Caco-2 (cell line): ENCODE measurements at regions not wholly inside any gene's neighbourhood (a gene's known extent, or its start where the extent isn't known, plus 50 kb on each side); places are given as distances from the start of the nearest gene placed in this dataset.

Source experiments
- BruUV-seq: library from RNA; stranded (reverse); fragments of 400-500 nt; replicated peaks from 2 replicates; lab custom pipeline; 2021; lab: Mats Ljungman, UMichigan
- CTCF ChIA-PET: fragments of 300-600 bp; sonication (Branson Sonifier 250); formaldehyde crosslinking; loops from one replicate; lab custom pipeline; 2022; ENCODE audit warnings: antibody characterized with exemption; lab: Charles Lee
- POLR2A ChIA-PET: fragments of 300-600 bp; sonication (Branson Sonifier 250); formaldehyde crosslinking; loops from one replicate; lab custom pipeline; 2022; ENCODE audit warnings: antibody characterized with exemption; lab: Charles Lee
- DNase-seq, 2 experiments: peaks; one replicate each; pipeline versions ENCODE4 v3.0.0 to v3.0.0-alpha.2; 2020 to 2022
- H3K27me3 ChIP-seq: replicated peaks from 2 replicates; pipeline ENCODE4 v1.6.0; 2011; ENCODE audit warnings: low read length; ENCODE audit not compliant: control insufficient read depth, insufficient read depth
- H3K36me3 ChIP-seq: 2 replicates; pipeline ENCODE4 v1.5.1; 2011; ENCODE audit warnings: low read length; ENCODE audit not compliant: control insufficient read depth, insufficient read depth
- H3K4me1 ChIP-seq: fragments of 250-450 bp; sonication (Bioruptor Pico); 2 replicates; pipeline ENCODE4 v1.5.1; 2020; ENCODE audit warnings: mild to moderate bottlenecking
- H3K4me3 ChIP-seq: 2 replicates; pipeline ENCODE4 v1.5.1; 2011; ENCODE audit warnings: low read depth, mild to moderate bottlenecking, control low read depth, low read length
- H3K9me3 ChIP-seq: fragments of 250-450 bp; sonication (Bioruptor Pico); 2 replicates; pipeline ENCODE4 v1.5.1; 2020; ENCODE audit warnings: mild to moderate bottlenecking, moderate library complexity
- H3K27ac Mint-ChIP-seq: one replicate; pipeline ENCODE4 v1.8.0; 2022; ENCODE audit warnings: mixed read lengths; ENCODE audit not compliant: unreplicated experiment
- H3K27me3 Mint-ChIP-seq: one replicate; pipeline ENCODE4 v1.8.0; 2022; ENCODE audit warnings: mixed read lengths; ENCODE audit not compliant: insufficient read depth, unreplicated experiment
- H3K36me3 Mint-ChIP-seq: one replicate; pipeline ENCODE4 v1.8.0; 2022; ENCODE audit warnings: mild to moderate bottlenecking, mixed read lengths; ENCODE audit not compliant: insufficient read depth, unreplicated experiment
- H3K4me1 Mint-ChIP-seq: one replicate; pipeline ENCODE4 v1.8.0; 2022; ENCODE audit warnings: low read depth, mixed read lengths; ENCODE audit not compliant: unreplicated experiment
- H3K4me3 Mint-ChIP-seq: one replicate; pipeline ENCODE4 v1.8.0; 2022; ENCODE audit warnings: mild to moderate bottlenecking, moderate library complexity, mixed read lengths; ENCODE audit not compliant: unreplicated experiment
- H3K9me3 Mint-ChIP-seq: one replicate; pipeline ENCODE4 v1.8.0; 2022; ENCODE audit warnings: mixed read lengths; ENCODE audit not compliant: unreplicated experiment
- CTCF ChIP-seq, 2 experiments: fragments of 200-600 bp in 1 of 2; IDR thresholded peaks; 1 replicate in 1 of 2; 2 replicates in 1 of 2; pipeline versions ENCODE4 v1.5.1 to v1.8.0; 2011 to 2022; ENCODE audit warnings: antibody characterized with exemption in 1 of 2, control low read depth in 1 of 2, inconsistent platforms in 1 of 2, low read depth in 1 of 2, low read length in 1 of 2, mild to moderate bottlenecking in 1 of 2, moderate library complexity in 1 of 2; ENCODE audit not compliant: insufficient read depth in 1 of 2, severe bottlenecking in 1 of 2, unreplicated experiment in 1 of 2
- intact Hi-C: fragments of 100-400 bp; cut with micrococcal nuclease; formaldehyde crosslinking; loops from one replicate; pipeline ENCODE4 v1.10.0; 2022; ENCODE audit not compliant: unreplicated experiment

DNA sequence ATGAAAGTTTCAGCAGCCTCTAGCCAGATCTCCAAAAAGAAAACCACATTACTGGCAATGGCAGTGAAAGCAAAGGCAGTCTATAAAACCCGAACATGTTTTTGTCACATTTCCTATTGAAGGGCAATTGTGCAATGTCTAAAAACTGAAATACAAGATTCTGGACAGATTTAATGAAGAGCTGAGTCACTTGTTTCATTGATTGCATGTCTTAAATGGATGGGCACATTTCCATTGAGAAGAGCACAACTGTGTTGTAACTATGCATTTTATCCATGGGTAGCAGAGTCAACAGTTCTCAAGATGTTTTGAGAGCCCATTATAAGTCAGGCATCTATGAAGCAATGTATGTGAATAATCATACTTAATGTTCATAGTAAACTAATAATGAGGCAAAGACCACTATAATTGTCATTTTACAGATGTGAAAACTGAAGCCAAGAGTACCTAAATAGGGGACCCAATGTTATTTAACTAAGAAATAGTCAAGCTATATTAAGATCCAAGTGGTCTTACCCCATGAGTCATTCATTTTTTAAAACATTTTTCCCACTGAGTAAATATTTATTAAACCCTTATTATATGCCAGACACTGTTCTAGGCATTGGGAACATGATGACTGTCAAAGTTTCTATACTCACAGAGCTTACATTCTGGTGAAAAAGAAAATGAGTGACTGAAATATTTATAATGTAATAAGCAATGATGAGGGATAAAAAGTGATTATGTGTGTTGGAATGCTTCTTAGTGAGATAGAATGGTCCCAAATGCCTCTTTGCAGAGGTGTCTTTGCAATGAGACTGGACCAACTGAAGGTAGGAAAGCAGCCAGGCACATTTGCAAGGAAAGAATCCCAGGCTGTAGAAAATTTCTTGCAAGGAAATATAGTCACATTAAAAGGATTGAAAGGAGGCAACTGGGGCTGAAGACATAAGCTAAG is 818.9 kb upstream of the ACVR2A start:
- Mint-ChIP-seq H3K36me3 (no peaks in the 10 kb centered on the region), H3K9me3 (peaks cover 20% of the 10 kb centered on the region), H3K4me3 (no peak overlapping the region), H3K27ac (no peak overlapping the region), H3K27me3 (no peaks in the 10 kb centered on the region), H3K4me1 (no peaks in the 10 kb centered on the region)
- Histone ChIP-seq H3K9me3 (no peaks in the 10 kb centered on the region; the same call in 1 of the 2 replicates), H3K4me3 (no peak overlapping the region), H3K27me3 (no peaks in the 10 kb centered on the region), H3K4me1 (no peaks in the 10 kb centered on the region), H3K36me3 (no peaks in the 10 kb centered on the region)
- no peak for DNase-seq
- POLR2A ChIA-PET: no interaction called here
- no peak for TF ChIP-seq CTCF (IDR thresholded peaks at IDR 0.05; ENCODE audit: insufficient read depth in 1 of 2, low read depth in 1 of 2, low read length in 1 of 2, severe bottlenecking in 1 of 2, unreplicated experiment in 1 of 2)
- CTCF ChIA-PET: no interaction called here
- intact Hi-C loops: no loop called here
- no TSS peak for BruUV-seq

DNA sequence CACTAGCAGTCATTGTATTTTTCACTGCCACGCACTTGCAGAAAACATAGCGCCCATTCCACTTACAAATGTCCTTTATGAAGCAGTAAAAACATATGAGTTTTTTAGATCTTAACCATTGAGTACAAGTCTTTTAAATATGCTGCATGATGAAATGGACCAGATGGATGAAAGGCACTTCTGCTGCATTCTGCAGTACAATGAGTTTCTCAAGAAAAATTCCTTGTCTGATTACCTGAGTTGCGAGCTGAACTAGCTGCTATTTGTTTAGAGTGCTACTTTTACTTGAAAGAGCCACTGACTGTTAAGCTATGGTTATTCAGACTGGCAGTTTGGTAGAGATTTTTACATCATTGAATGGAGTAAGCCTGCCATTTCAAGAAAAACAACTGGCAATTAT is 825.5 kb upstream of the ACVR2A start:
- TF ChIP-seq CTCF (IDR thresholded peaks at IDR 0.05; ENCODE audit: insufficient read depth in 1 of 2, low read depth in 1 of 2, low read length in 1 of 2, severe bottlenecking in 1 of 2, unreplicated experiment in 1 of 2): no peak
- no peak overlapping the region for H3K27ac Mint-ChIP-seq
- BruUV-seq: no TSS peak
- H3K4me3 Mint-ChIP-seq: no peak overlapping the region
- POLR2A ChIA-PET: no interaction called here
- no peaks in the 10 kb centered on the region; the same call in 1 of the 2 replicates for H3K9me3 ChIP-seq
- H3K4me3 ChIP-seq: no peak overlapping the region
- no peaks in the 10 kb centered on the region for H3K27me3 Mint-ChIP-seq
- DNase-seq: no peak
- intact Hi-C loops: no loop called here
- no peaks in the 10 kb centered on the region for H3K27me3 ChIP-seq
- CTCF ChIA-PET: no interaction called here
- no peaks in the 10 kb centered on the region for H3K4me1 ChIP-seq
- no peaks in the 10 kb centered on the region for H3K36me3 Mint-ChIP-seq
- H3K4me1 Mint-ChIP-seq: no peaks in the 10 kb centered on the region
- peaks cover 15% of the 10 kb centered on the region for H3K9me3 Mint-ChIP-seq
- no peaks in the 10 kb centered on the region for H3K36me3 ChIP-seq

DNA sequence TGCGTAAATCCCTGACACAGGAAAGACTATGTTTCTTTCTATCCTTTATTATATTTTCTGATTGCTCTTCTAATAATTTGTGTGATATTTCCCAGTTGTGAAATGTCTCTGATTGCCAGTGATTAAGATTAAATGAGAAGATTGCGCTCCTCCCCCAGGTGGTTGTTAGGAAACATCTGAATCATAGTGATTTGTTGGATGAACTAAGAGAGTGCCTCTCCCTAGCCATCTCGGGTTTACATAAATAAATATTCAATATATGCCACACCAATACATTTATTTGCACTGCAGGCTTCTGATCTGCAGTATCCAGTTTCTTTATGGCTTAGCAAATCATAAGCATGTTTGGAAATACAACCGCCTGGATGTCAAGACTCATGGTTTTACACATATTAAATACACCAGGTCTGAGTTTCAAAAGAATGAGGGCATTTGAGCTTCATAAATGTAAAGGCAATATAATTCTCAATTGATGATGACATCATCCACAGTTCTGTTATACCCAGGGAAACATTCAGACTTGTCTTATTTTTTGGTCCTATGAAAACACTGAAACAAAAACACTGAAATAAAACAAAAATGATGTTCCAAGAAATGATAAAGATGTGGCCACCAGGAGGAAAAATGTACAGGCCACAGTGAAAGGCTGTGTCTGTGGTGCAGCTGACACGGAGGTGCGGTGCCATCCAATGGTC is 826.7 kb upstream of the ACVR2A start:
- Histone ChIP-seq H3K9me3 (no peaks in the 10 kb centered on the region; the same call in 1 of the 2 replicates), H3K36me3 (no peaks in the 10 kb centered on the region), H3K4me3 (no peak overlapping the region), H3K4me1 (no peaks in the 10 kb centered on the region), H3K27me3 (no peaks in the 10 kb centered on the region)
- TF ChIP-seq CTCF (IDR thresholded peaks at IDR 0.05; ENCODE audit: insufficient read depth in 1 of 2, low read depth in 1 of 2, low read length in 1 of 2, severe bottlenecking in 1 of 2, unreplicated experiment in 1 of 2): no peak
- Mint-ChIP-seq H3K9me3 (peaks cover 10% of the 10 kb centered on the region), H3K4me3 (no peak overlapping the region), H3K36me3 (no peaks in the 10 kb centered on the region), H3K4me1 (no peaks in the 10 kb centered on the region), H3K27ac (no peak overlapping the region), H3K27me3 (no peaks in the 10 kb centered on the region)
- no TSS peak for BruUV-seq
- no peak for DNase-seq
- ChIA-PET CTCF (no interaction called here), POLR2A (no interaction called here)
- intact Hi-C loops: no loop called here
